Right renal cortex interstitium (tissue), 3 donors: ENCODE measurements at regions not wholly inside any gene's neighbourhood (a gene's known extent, or its start where the extent isn't known, plus 50 kb on each side); places are given as distances from the start of the nearest gene placed in this dataset.
A peak's percentile ranks its signal among the peaks of the same experiment; 100 is the strongest.
"Not testable (repeated sequence)": the region's sequence is repeated elsewhere in the genome, so short reads cannot be mapped to it uniquely, and the experiment has no call there.

Source experiments
- DNase-seq, 3 donors: peaks; one replicate each; pipeline ENCODE4 v3.0.0-alpha.2; 2013; ENCODE audit warnings: low read depth in 3 of 3, low spot score in 2 of 3

GRCh38 chr13:73162912-73163911, 104.4 kb downstream of the KLF5 start:
- DNase-seq, result no peak

GRCh38 chr13:73160371-73161031, 101.7 kb downstream of the KLF5 start:
- not testable (repeated sequence) for DNase-seq

GRCh38 chr13:73158851-73159250, 100.0 kb downstream of the KLF5 start:
- no peak for DNase-seq

GRCh38 chr13:73157031-73157430, 98.2 kb downstream of the KLF5 start:
- DNase-seq, result no peak

GRCh38 chr13:73146707-73147106, 87.9 kb downstream of the KLF5 start:
- no peak for DNase-seq

- peak in 1 of 3 donors; percentile 47 for DNase-seq
Observed at GRCh38 chr13:73142071-73142470, 83.3 kb downstream of the KLF5 start.

GRCh38 chr13:73141292-73141771, 82.5 kb downstream of the KLF5 start:
- no peak for DNase-seq

GRCh38 chr13:73140801-73141200, 82.0 kb downstream of the KLF5 start:
- DNase-seq, result no peak

- DNase-seq, result no peak
Observed at GRCh38 chr13:73138638-73139491, 80.1 kb downstream of the KLF5 start.

GRCh38 chr13:73138276-73138637, 79.5 kb downstream of the KLF5 start:
- no peak for DNase-seq

GRCh38 chr13:73136776-73137175, 78.0 kb downstream of the KLF5 start:
- DNase-seq, result no peak

- DNase-seq, result no peak
Observed at GRCh38 chr13:73133531-73133930, 74.7 kb downstream of the KLF5 start.

GRCh38 chr13:73131247-73131646, 72.4 kb downstream of the KLF5 start:
- no peak for DNase-seq

- DNase-seq, result no peak
Observed at GRCh38 chr13:73129023-73129422, 70.2 kb downstream of the KLF5 start.
